Liver (tissue), 8 donors: ENCODE measurements at regions not wholly inside any gene's neighbourhood (a gene's known extent, or its start where the extent isn't known, plus 50 kb on each side); places are given as distances from the start of the nearest gene placed in this dataset.

ENCODE experiments used
- DNase-seq: peaks from one replicate; pipeline ENCODE4 v3.0.0-alpha.2; 2017; ENCODE audit warnings: low spot score
- H3K27ac ChIP-seq, 2 donors: one replicate each; pipeline ENCODE4 v1.7.0; 2013; ENCODE audit warnings: inconsistent platforms in 2 of 2, low read length in 2 of 2, control low read depth in 1 of 2, low read depth in 1 of 2, mild to moderate bottlenecking in 1 of 2
- H3K27me3 ChIP-seq, 4 donors: one replicate each; pipeline versions ENCODE4 v1.6.1 to v1.7.0; 2013; ENCODE audit warnings: low read length in 3 of 4, inconsistent platforms in 1 of 4, mild to moderate bottlenecking in 1 of 4, moderate library complexity in 1 of 4; ENCODE audit not compliant: control insufficient read depth in 4 of 4, insufficient read depth in 4 of 4
- H3K36me3 ChIP-seq, 4 donors: one replicate each; pipeline versions ENCODE4 v1.6.1 to v1.7.0; 2013; ENCODE audit warnings: low read length in 3 of 4, mild to moderate bottlenecking in 3 of 4, low read depth in 1 of 4, moderate library complexity in 1 of 4; ENCODE audit not compliant: control insufficient read depth in 4 of 4, insufficient read depth in 3 of 4
- H3K4me1 ChIP-seq, 4 donors: one replicate each; pipeline versions ENCODE4 v1.6.1 to v1.7.0; 2013; ENCODE audit warnings: low read length in 3 of 4, mild to moderate bottlenecking in 3 of 4, moderate library complexity in 1 of 4; ENCODE audit not compliant: control insufficient read depth in 4 of 4, insufficient read depth in 4 of 4
- H3K4me3 ChIP-seq, 3 donors: one replicate each; pipeline versions ENCODE4 v1.6.1 to v1.7.0; 2013; ENCODE audit warnings: low read length in 3 of 3, control low read depth in 1 of 3, low read depth in 1 of 3, mild to moderate bottlenecking in 1 of 3
- H3K9ac ChIP-seq, 2 donors: one replicate each; pipeline ENCODE4 v1.7.0; 2013; ENCODE audit warnings: low read length in 2 of 2, mild to moderate bottlenecking in 2 of 2, moderate library complexity in 2 of 2, control low read depth in 1 of 2, low read depth in 1 of 2
- H3K9me3 ChIP-seq, 4 donors: one replicate each; pipeline versions ENCODE4 v1.6.1 to v1.7.0; 2013; ENCODE audit warnings: low read length in 3 of 4; ENCODE audit not compliant: control insufficient read depth in 4 of 4
- EGR1 ChIP-seq, 2 donors: IDR thresholded peaks; 2 replicates each; pipeline ENCODE4 v1.6.1; 2016 to 2018; ENCODE audit warnings: antibody characterized with exemption in 2 of 2, low read depth in 2 of 2
- FOXA1 ChIP-seq: IDR thresholded peaks from 2 replicates; pipeline ENCODE4 v1.6.1; 2016; ENCODE audit warnings: antibody characterized with exemption
- FOXA2 ChIP-seq: IDR thresholded peaks from 2 replicates; pipeline ENCODE4 v1.6.1; 2016; ENCODE audit warnings: antibody characterized with exemption
- GABPA ChIP-seq, 2 donors: IDR thresholded peaks in 1 of 2; conservative IDR thresholded peaks in 1 of 2; 2 replicates each; pipeline ENCODE4 v1.6.1; 2016; ENCODE audit warnings: antibody characterized with exemption in 2 of 2, mild to moderate bottlenecking in 1 of 2, moderate library complexity in 1 of 2
- HNF4A ChIP-seq, 2 donors: conservative IDR thresholded peaks; 2 replicates each; pipeline ENCODE4 v1.6.1; 2016; ENCODE audit warnings: antibody characterized with exemption in 2 of 2, mild to moderate bottlenecking in 2 of 2
- HNF4G ChIP-seq: IDR thresholded peaks from 2 replicates; pipeline ENCODE4 v1.6.1; 2016; ENCODE audit warnings: antibody characterized with exemption
- JUND ChIP-seq, 2 donors: IDR thresholded peaks; 2 replicates each; pipeline ENCODE4 v1.6.1; 2016; ENCODE audit warnings: antibody characterized with exemption in 2 of 2
- MAX ChIP-seq: IDR thresholded peaks from 2 replicates; pipeline ENCODE4 v1.6.1; 2016; ENCODE audit warnings: antibody characterized with exemption
- NR2F2 ChIP-seq: IDR thresholded peaks from 2 replicates; pipeline ENCODE4 v1.6.1; 2016; ENCODE audit warnings: antibody characterized with exemption
- RAD21 ChIP-seq, 2 donors: IDR thresholded peaks; 2 replicates each; pipeline ENCODE4 v1.6.1; 2016; ENCODE audit warnings: antibody characterized with exemption in 2 of 2, mild to moderate bottlenecking in 2 of 2
- REST ChIP-seq: IDR thresholded peaks from 2 replicates; pipeline ENCODE4 v1.6.1; 2016; ENCODE audit warnings: antibody characterized with exemption, mild to moderate bottlenecking
- RXRA ChIP-seq, 2 donors: IDR thresholded peaks; 2 replicates each; pipeline ENCODE4 v1.6.1; 2017 to 2018; ENCODE audit warnings: antibody characterized with exemption in 2 of 2, mild to moderate bottlenecking in 1 of 2
- SP1 ChIP-seq: IDR thresholded peaks from 2 replicates; pipeline ENCODE4 v1.6.1; 2018; ENCODE audit warnings: antibody characterized with exemption, mild to moderate bottlenecking
- TAF1 ChIP-seq: conservative IDR thresholded peaks from 2 replicates; pipeline ENCODE4 v1.6.1; 2016; ENCODE audit warnings: antibody characterized with exemption, mild to moderate bottlenecking
- YY1 ChIP-seq: IDR thresholded peaks from 2 replicates; pipeline ENCODE4 v1.6.1; 2016; ENCODE audit warnings: antibody characterized with exemption, mild to moderate bottlenecking
- ZBTB33 ChIP-seq: IDR thresholded peaks from 2 replicates; pipeline ENCODE4 v1.6.1; 2016; ENCODE audit warnings: antibody characterized with exemption
- WGBS: extraction: QIAGEN DNeasy Blood & Tissue Kit; methylation state at CpG from one replicate; pipeline ENCODE4 v1.1.7; 2013; 5-methylcytosine and 5-hydroxymethylcytosine counted together
- TF ChIP-seq, protein P1 (sequence below): IDR thresholded peaks from 2 replicates; pipeline ENCODE4 v1.6.1; 2016; ENCODE audit warnings: antibody characterized with exemption
- TF ChIP-seq, protein P2 (sequence below): fragments of 150-350 bp; IDR thresholded peaks from 2 replicates; pipeline ENCODE4 v1.5.1; 2017; ENCODE audit warnings: improper control_type of control experiment, low read depth, low read length; ENCODE audit not compliant: missing input control
- donor health status: healthy.
- donor health status: healthy.
- donor health status: healthy.
- donor health status: healthy.
- donor health status: healthy.

- Histone ChIP-seq H3K9ac (no peak overlapping the region), H3K27me3 (no peaks in the 10 kb centered on the region), H3K27ac (no peak overlapping the region), H3K36me3 (no peaks in the 10 kb centered on the region), H3K4me3 (no peak overlapping the region), H3K4me1 (no peaks in the 10 kb centered on the region), H3K9me3 (peaks cover 0 to 3% (median 0%) of the 10 kb centered on the region in 4 donors)
- TF ChIP-seq ZBTB33 (no peak), MAX (no peak), HNF4G (no peak), JUND (IDR thresholded peaks at IDR 0.05) (no peak), GABPA (IDR thresholded peaks at IDR 0.05 in 1 of 2, conservative IDR thresholded peaks at IDR 0.05 in 1 of 2) (no peak), YY1 (no peak), FOXA1 (no peak), HNF4A (conservative IDR thresholded peaks at IDR 0.05) (no peak), RXRA (IDR thresholded peaks at IDR 0.05) (no peak), FOXA2 (no peak), EGR1 (IDR thresholded peaks at IDR 0.05; ENCODE audit: low read depth in 2 of 2) (no peak), SP1 (no peak), NR2F2 (no peak), REST (no peak), TAF1 (no peak)
- TF ChIP-seq, protein P1, sequence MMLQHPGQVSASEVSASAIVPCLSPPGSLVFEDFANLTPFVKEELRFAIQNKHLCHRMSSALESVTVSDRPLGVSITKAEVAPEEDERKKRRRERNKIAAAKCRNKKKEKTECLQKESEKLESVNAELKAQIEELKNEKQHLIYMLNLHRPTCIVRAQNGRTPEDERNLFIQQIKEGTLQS, result no peak
- TF ChIP-seq, protein P2, sequence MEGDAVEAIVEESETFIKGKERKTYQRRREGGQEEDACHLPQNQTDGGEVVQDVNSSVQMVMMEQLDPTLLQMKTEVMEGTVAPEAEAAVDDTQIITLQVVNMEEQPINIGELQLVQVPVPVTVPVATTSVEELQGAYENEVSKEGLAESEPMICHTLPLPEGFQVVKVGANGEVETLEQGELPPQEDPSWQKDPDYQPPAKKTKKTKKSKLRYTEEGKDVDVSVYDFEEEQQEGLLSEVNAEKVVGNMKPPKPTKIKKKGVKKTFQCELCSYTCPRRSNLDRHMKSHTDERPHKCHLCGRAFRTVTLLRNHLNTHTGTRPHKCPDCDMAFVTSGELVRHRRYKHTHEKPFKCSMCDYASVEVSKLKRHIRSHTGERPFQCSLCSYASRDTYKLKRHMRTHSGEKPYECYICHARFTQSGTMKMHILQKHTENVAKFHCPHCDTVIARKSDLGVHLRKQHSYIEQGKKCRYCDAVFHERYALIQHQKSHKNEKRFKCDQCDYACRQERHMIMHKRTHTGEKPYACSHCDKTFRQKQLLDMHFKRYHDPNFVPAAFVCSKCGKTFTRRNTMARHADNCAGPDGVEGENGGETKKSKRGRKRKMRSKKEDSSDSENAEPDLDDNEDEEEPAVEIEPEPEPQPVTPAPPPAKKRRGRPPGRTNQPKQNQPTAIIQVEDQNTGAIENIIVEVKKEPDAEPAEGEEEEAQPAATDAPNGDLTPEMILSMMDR, result no peak
- DNase-seq, result no peak
These were observed 164.8 kb upstream of the DYNLRB2 start for GRCh38 chr16:80375973-80376372.

GRCh38 chr16:80375513-80375912, 165.3 kb upstream of the DYNLRB2 start:
- no peak overlapping the region for H3K4me3 ChIP-seq
- WGBS, result 94% methylated on average over 1 of the region's 1 CpG
- H3K36me3 ChIP-seq, result no peaks in the 10 kb centered on the region
- no peak for DNase-seq
- no peaks in the 10 kb centered on the region for H3K27me3 ChIP-seq
- no peaks in the 10 kb centered on the region for H3K4me1 ChIP-seq
- H3K27ac ChIP-seq, result no peak overlapping the region
- no peak overlapping the region for H3K9ac ChIP-seq
- peaks cover 0 to 3% (median 0%) of the 10 kb centered on the region in 4 donors for H3K9me3 ChIP-seq
- TF ChIP-seq RXRA (IDR thresholded peaks at IDR 0.05), result no peak
- TF ChIP-seq NR2F2, result no peak
- TF ChIP-seq EGR1 (IDR thresholded peaks at IDR 0.05; ENCODE audit: low read depth in 2 of 2), result no peak
- TF ChIP-seq, protein P2, result no peak
- no peak for TF ChIP-seq YY1
- no peak for TF ChIP-seq ZBTB33
- no peak for TF ChIP-seq GABPA (IDR thresholded peaks at IDR 0.05 in 1 of 2, conservative IDR thresholded peaks at IDR 0.05 in 1 of 2)
- no peak for TF ChIP-seq TAF1
- no peak for TF ChIP-seq RAD21 (IDR thresholded peaks at IDR 0.05)
- no peak for TF ChIP-seq FOXA2
- TF ChIP-seq HNF4A (conservative IDR thresholded peaks at IDR 0.05), result no peak
- TF ChIP-seq HNF4G, result no peak
- TF ChIP-seq MAX, result no peak
- TF ChIP-seq SP1, result no peak
